ENCODE measurements at regions not wholly inside any gene's neighbourhood (a gene's known extent, or its start where the extent isn't known, plus 50 kb on each side); places are given as distances from the start of the nearest gene placed in this dataset.
"Not testable (repeated sequence)": the region's sequence is repeated elsewhere in the genome, so short reads cannot be mapped to it uniquely, and the experiment has no call there.

DNA sequence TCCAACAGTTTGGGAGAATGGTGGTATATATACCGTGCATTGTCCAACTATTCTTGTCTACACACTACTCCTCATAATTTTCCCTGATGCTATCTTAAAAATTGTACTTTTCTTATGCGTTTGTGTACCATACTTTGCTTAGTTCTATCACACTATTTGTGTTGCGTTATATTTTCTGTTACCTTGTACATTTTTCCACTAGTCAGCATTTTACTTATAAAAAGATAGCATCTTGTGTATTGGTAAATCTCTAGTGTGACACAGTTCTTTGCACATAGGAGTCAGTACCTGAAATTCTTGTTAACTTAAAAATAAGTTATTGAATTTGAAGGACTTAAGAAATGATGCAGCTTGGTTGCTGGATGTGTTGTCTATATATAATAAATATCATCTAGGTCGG lies 201.8 kb upstream of the LMO3 start:
- no peak for DNase-seq

- no peak for DNase-seq
Observed at GRCh38 chr12:16796168-16796567, 190.2 kb upstream of the LMO3 start.

DNA sequence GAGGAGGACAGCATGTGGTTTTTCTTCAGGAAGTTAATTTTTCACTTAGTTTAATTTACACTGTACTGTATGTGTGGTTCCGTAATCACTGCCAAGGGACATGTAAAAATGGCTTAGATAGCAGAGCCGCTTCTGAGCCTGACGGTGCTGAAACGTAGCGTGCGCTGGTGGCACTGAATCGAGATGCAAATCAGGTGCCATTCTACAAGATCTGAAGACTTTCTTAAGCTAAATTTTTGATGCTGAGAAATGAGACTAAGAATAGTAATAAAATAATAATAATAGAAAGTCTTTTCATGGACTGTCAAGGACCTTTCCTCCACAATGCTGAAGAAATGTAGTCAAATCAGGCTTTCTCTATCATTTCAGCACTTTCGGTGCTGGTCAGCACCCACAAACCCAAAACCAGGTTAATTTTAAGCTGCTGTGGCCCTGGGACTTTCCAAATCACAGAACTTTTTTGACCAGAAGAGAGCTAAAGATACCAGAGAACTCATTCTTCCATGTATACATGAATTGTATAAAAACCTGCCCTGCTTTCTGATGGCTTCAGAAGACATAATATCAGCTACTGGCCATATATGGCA lies 183.3 kb upstream of the LMO3 start:
- DNase-seq, result no peak

DNA sequence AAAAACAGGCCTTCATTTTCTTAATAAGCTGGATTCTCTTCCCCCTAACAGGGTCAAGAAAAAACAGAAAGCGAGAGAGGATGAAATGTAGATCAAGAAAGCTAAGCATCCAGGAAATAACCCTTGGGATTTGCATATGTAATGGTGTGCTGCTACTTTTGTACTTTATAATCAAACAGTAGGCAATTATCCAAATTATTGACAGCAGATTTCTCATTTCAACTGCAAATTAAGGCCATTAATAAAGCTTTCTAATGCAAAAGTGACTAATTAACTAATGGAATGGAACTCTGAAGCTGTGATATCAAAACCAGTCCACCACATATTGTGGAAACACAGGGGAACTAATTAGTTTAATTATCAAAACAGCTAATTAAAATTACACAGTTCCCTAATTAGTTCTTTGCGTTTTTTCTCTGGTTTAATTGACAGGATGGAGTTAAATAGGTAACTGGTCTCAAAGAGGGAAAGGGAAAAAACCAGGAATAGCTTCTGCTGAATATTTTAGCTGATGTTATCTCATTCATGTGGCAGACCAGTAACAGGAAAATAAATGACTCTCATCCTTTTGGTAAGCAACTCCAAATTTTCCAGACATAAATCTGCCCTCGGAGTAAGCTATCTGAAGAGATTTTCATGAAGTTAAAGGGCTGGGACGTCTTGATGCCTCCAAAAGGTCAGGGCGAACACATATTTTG lies 182.7 kb upstream of the LMO3 start:
- no peak for DNase-seq

- no peak for DNase-seq
Observed at GRCh38 chr12:16785953-16786352, 180.0 kb upstream of the LMO3 start.

- DNase-seq, result no peak
Observed at GRCh38 chr12:16785524-16785923, 179.6 kb upstream of the LMO3 start.

DNA sequence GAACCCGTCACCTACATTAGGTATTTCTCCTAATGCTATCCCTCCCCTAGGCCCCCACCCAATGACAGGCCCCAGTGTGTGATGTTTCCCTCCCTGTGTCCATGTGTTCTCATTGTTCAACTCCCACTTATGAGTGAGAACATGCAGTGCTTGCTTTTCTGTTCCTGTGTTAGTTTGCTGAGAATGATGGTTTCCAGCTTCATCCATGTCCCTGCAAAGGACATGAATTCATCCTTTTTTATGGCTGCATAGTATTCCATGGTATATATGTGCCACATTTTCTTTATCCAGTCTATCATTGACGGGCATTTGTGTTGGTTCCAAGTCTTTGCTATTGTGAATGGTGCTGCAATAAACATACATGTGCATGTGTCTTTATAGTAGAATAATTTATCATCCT lies 163.2 kb upstream of the LMO3 start:
- not testable (repeated sequence) for DNase-seq

DNA sequence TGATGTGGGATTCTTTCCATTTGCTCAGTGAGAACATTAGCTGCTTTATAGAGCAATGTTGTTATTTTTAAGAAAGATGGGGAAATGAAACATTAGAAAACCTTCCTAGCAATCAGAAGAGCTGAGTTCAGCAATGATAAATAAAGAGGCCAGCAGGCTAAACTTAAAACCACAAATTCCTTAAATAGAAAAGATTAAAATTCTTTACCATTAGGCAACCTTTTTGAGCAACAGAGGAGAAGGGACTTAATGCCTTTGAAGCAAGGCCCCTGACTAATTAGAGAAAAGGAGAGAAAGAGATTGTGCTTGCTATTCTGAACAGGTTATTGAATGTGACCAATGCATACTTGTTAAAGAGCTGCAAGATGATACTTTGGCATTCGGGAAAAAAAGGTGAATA lies 160.8 kb upstream of the LMO3 start:
- DNase-seq, result no peak

- no peak for DNase-seq
Observed at GRCh38 chr12:16763901-16764300, 157.9 kb upstream of the LMO3 start.

DNA sequence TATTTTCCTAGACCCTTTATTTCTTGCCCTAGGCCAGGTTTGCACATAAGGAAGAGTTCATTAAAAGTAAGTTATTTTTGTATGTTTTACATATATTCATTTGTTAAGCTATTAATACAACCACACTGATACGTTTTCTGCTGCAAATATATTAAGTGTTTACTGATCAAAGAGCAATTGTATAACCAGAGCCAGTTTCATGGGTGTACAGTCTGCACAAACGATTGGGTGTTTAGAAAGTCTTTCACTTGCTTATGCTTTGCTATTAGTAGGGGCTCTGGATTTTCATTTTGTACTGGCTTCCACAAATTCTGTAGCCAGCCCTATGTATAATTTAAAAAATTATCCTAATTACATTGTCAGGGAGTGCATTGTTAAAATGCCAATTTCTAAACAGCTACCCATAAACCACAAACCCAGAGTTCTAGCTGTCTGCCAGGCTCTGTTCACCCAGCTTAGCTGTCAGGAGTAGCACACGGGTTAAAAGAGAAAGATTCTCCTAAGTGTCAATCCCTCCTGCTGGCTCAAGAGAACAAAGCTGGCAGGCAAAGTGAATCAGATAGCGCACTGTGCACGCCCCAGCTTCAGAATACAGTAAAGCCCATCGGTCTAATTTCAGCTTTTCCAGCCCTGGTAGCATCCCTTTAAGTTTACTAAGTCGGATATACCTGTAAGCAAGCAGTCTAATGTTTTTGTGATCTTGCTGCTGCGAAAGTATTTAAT lies 151.0 kb upstream of the LMO3 start:
- no peak for DNase-seq

DNA sequence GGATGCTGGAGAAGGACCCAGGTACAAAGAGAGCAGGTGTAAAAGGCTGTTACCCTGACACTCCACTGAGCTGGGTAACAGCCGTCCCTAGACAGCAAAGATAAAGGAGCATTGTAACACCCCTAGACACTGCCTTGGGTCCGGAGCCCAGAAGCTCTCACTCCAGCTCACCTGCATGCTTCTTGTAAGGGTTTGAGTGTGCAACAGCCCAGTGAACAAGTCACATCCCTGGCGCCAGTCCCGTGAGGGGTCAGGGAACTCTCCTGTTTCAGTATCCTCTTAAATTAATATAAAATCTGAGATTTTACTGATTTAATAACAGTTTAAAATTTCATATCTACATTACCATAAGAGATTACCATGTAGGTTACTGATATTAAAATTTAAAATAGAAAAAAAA lies 124.8 kb upstream of the LMO3 start:
- no peak for DNase-seq

GRCh38 chr12:16726879-16727278 lies 120.9 kb upstream of the LMO3 start:
- DNase-seq, result no peak

GRCh38 chr12:16719713-16720416 lies 113.9 kb upstream of the LMO3 start:
- no peak for DNase-seq

DNA sequence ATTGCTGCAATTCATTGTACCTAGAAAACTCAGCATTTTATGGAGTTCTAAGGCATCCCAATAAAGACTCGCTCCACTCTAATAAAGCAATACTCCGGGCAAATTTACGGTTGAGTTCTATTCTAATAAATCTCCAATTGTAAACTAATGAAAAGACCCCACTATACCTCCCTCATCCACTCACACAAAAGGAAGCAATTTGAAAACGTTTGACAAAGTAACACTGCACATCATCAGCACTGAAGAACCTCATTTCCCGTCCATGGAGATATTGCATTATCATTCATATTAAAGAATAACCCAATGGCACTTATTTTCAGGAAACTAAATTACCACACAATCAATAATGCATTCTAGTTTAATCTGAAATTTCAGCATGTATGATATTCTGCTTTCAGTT lies 111.0 kb upstream of the LMO3 start:
- no peak for DNase-seq

DNA sequence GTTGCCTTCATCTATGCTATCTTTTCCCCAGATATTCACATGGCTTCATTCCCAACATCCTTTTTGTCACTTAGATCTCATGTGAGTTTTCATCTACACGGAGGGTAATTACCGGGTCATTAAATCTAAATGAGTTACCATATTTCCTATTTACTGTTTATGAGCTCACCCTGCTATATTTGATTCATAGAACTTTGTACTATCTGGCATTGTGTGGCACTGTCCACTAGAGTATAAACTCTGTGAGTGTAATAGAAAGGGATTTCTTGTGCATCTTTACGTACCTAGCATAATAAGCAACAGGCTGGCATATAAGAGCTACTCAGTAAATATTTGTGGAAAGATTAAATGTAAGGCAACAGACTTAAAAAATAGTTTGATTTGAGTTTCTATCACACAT lies 86.1 kb upstream of the LMO3 start:
- DNase-seq, result no peak

GRCh38 chr12:16691624-16692023 lies 85.7 kb upstream of the LMO3 start:
- DNase-seq, result no peak

DNA sequence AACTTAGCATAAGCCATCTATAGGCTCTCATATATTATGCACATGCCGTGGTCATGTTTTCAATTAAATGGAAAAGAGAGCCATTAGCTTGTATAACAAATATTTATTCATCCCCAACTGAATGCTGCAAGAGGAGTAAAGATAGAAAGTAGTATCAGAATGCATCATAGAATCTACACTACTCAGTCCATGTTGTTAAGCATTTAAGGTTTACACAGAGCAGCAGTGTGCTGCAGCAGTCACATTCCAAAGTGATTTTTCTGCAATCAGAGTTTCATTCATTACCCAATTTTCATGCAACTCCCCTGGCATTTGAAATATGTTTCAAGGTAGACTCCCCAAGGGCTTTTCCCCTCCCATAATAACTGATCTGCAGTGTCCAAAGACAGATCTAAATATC lies 82.2 kb upstream of the LMO3 start:
- DNase-seq, result no peak

GRCh38 chr12:16685107-16685506 lies 79.1 kb upstream of the LMO3 start:
- no peak for DNase-seq

GRCh38 chr12:16681196-16681595 lies 75.2 kb upstream of the LMO3 start:
- DNase-seq, result no peak

DNA sequence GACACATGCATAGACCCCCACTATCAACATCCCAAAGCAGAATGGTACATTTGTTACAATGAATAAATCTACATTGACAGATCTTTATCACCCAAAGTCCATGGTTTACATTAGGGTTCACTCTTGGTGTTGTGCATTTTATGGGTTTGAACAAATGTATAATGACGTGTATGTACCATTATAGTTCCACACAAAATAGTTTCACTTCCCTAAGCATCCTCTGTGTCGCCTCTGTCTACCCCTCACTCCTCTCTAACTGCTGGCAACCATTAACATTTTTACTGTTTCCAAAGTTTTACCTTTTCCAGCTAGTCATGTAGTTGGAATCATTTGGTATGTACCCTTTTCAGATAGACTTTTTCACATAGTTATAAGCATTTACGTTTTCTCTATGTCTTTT lies 69.5 kb upstream of the LMO3 start:
- DNase-seq, result no peak

DNA sequence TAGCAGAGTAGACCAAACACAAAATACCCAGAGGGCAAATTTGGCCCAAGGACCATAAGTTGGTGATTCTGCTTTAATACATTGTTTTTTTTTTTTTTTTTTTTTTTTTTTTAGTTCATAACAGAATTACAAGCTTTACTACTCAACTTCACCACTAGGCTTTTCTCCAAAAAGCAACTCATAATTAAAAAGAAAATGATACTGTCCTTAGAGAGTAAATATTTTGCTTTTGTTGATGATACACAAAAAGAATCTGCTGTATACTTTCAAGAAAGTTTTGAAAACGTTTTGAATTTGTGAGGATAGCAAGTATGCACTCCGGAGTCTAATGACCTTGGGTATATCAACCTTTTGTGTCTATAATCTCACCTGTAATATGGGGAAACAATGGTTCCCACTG lies 68.9 kb upstream of the LMO3 start:
- no peak for DNase-seq

GRCh38 chr12:16670456-16671050 lies 64.6 kb upstream of the LMO3 start:
- DNase-seq, result no peak

DNA sequence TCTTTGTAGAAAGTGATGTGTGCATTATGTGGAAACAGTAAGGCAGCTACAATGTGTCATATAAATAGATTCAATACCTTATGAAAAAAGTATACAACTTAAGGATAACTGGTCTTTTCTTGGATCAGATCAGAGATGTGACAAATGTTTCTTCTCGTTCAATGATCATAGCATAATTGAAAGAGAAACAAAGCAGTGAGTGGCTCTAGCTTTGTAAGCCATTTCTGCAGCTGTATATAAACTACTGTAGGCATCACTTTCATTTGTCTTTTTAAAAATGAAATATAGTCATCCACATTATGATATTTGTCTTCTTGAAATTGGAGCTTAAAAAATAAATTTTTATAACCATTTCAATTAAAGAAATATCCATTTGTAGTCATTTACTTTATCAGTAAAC lies 63.8 kb upstream of the LMO3 start:
- no peak for DNase-seq

GRCh38 chr12:16668198-16668597 lies 62.2 kb upstream of the LMO3 start:
- no peak for DNase-seq

All from NCI-H1436 treated with DMSO at 0.1 percent for 48 hours (cell line).